H9 (cell line): ENCODE measurements at regions not wholly inside any gene's neighbourhood (a gene's known extent, or its start where the extent isn't known, plus 50 kb on each side); places are given as distances from the start of the nearest gene placed in this dataset.

Experiments used
- DNase-seq: peaks from one replicate; pipeline ENCODE4 v3.0.0-alpha.2; 2017
- H2AFZ ChIP-seq: one replicate; pipeline ENCODE4 v1.6.1; 2013; ENCODE audit warnings: mild to moderate bottlenecking, low read length, control low read depth, moderate library complexity
- H2AK5ac ChIP-seq: 2 replicates; pipeline ENCODE4 v1.6.1; 2013; ENCODE audit warnings: low read length, control low read depth, mixed read lengths; ENCODE audit not compliant: insufficient read length
- H2BK120ac ChIP-seq: one replicate; pipeline ENCODE4 v1.6.1; 2013; ENCODE audit warnings: low read depth, mild to moderate bottlenecking, low read length, control low read depth, inconsistent platforms; ENCODE audit not compliant: poor library complexity, severe bottlenecking
- H2BK12ac ChIP-seq: 2 replicates; pipeline ENCODE4 v1.6.1; 2013; ENCODE audit warnings: low read length, control low read depth, mixed read lengths, low read depth; ENCODE audit not compliant: insufficient read length
- H2BK15ac ChIP-seq: 2 replicates; pipeline ENCODE4 v1.6.1; 2013; ENCODE audit warnings: low read depth, low read length, control low read depth
- H2BK20ac ChIP-seq: one replicate; pipeline ENCODE4 v1.6.1; 2013; ENCODE audit warnings: low read depth, mild to moderate bottlenecking, low read length, control low read depth, inconsistent platforms; ENCODE audit not compliant: poor library complexity, severe bottlenecking
- H2BK5ac ChIP-seq: 2 replicates; pipeline ENCODE4 v1.6.1; 2013; ENCODE audit warnings: low read length, control low read depth, mixed read lengths; ENCODE audit not compliant: insufficient read length
- H3K14ac ChIP-seq: 2 replicates; pipeline ENCODE4 v1.6.1; 2013; ENCODE audit warnings: low read length, control low read depth; ENCODE audit not compliant: insufficient read depth
- H3K18ac ChIP-seq: 2 replicates; pipeline ENCODE4 v1.6.1; 2013; ENCODE audit warnings: low read depth, mild to moderate bottlenecking, mixed read lengths, low read length, control low read depth; ENCODE audit not compliant: insufficient read length
- H3K23ac ChIP-seq: 2 replicates; pipeline ENCODE4 v1.6.1; 2013; ENCODE audit warnings: low read length, control low read depth, mixed read lengths, low read depth; ENCODE audit not compliant: insufficient read length
- H3K23me2 ChIP-seq: 2 replicates; pipeline ENCODE4 v1.6.1; 2013; ENCODE audit warnings: low read depth, mild to moderate bottlenecking, mixed read lengths, low read length, control low read depth; ENCODE audit not compliant: insufficient read length, poor library complexity, severe bottlenecking
- H3K27ac ChIP-seq: 2 replicates; pipeline ENCODE4 v1.5.1; 2013; ENCODE audit warnings: low read length, control low read depth, mixed read lengths, low read depth; ENCODE audit not compliant: insufficient read length
- H3K27me3 ChIP-seq: 2 replicates; pipeline ENCODE4 v1.6.1; 2013; ENCODE audit warnings: low read length, control low read depth, inconsistent platforms; ENCODE audit not compliant: insufficient read depth
- H3K4ac ChIP-seq: 2 replicates; pipeline ENCODE4 v1.6.1; 2013; ENCODE audit warnings: low read depth, mild to moderate bottlenecking, control low read depth, inconsistent platforms, low read length, moderate library complexity
- H3K4me1 ChIP-seq: 2 replicates; pipeline ENCODE4 v1.6.1; 2013; ENCODE audit warnings: low read length, control low read depth, inconsistent platforms; ENCODE audit not compliant: insufficient read depth
- H3K4me2 ChIP-seq: 2 replicates; pipeline ENCODE4 v1.6.1; 2013; ENCODE audit warnings: low read length, control low read depth, mixed read lengths; ENCODE audit not compliant: insufficient read length, insufficient read depth
- H3K56ac ChIP-seq: 2 replicates; pipeline ENCODE4 v1.6.1; 2013; ENCODE audit warnings: low read depth, mild to moderate bottlenecking, mixed read lengths, low read length, control low read depth; ENCODE audit not compliant: insufficient read length
- H3K79me1 ChIP-seq: 2 replicates; pipeline ENCODE4 v1.6.1; 2013; ENCODE audit warnings: low read depth, mild to moderate bottlenecking, moderate library complexity, low read length, control low read depth, inconsistent platforms; ENCODE audit not compliant: insufficient read depth, poor library complexity, severe bottlenecking
- H3K79me2 ChIP-seq: 2 replicates; pipeline ENCODE4 v1.6.1; 2013; ENCODE audit warnings: low read length, control low read depth, inconsistent platforms; ENCODE audit not compliant: insufficient read depth
- H3K9ac ChIP-seq: 2 replicates; pipeline ENCODE4 v1.6.1; 2013; ENCODE audit warnings: low read length, control low read depth, mixed read lengths; ENCODE audit not compliant: insufficient read length; ENCODE audit errors: extremely low read depth
- H3K9me3 ChIP-seq: one replicate; pipeline ENCODE4 v1.6.1; 2013; ENCODE audit warnings: low read depth, low read length, inconsistent platforms; ENCODE audit not compliant: control insufficient read depth
- H3T11ph ChIP-seq: one replicate; pipeline ENCODE4 v1.6.1; 2013; ENCODE audit warnings: mild to moderate bottlenecking, low read length, control low read depth, inconsistent platforms
- H4K20me1 ChIP-seq: one replicate; pipeline ENCODE4 v1.6.1; 2013; ENCODE audit not compliant: control insufficient read depth, insufficient read length, insufficient read depth
- H4K5ac ChIP-seq: 2 replicates; pipeline ENCODE4 v1.6.1; 2013; ENCODE audit warnings: low read depth, mild to moderate bottlenecking, mixed read lengths, low read length, control low read depth; ENCODE audit not compliant: insufficient read length
- H4K8ac ChIP-seq: replicated peaks from 2 replicates; pipeline ENCODE4 v1.6.1; 2013; ENCODE audit warnings: low read length, control low read depth, mixed read lengths, low read depth; ENCODE audit not compliant: insufficient read length
- H4K91ac ChIP-seq: 2 replicates; pipeline ENCODE4 v1.6.1; 2013; ENCODE audit warnings: low read depth, mild to moderate bottlenecking, moderate library complexity, mixed read lengths, low read length, control low read depth; ENCODE audit not compliant: insufficient read length
- H3K27ac Mint-ChIP-seq, 3 experiments: 2 replicates in 2 of 3; 3 replicates in 1 of 3; pipeline ENCODE4 v1.8.0; 2020 to 2021; ENCODE audit warnings: mixed read lengths in 3 of 3, mild to moderate bottlenecking in 1 of 3, moderate library complexity in 1 of 3
- H3K27me3 Mint-ChIP-seq: 2 replicates; pipeline ENCODE4 v1.8.0; 2021; ENCODE audit warnings: low read depth, mild to moderate bottlenecking, moderate library complexity, mixed read lengths
- H3K36me3 Mint-ChIP-seq, 3 experiments: 2 replicates in 2 of 3; 3 replicates in 1 of 3; pipeline ENCODE4 v1.8.0; 2020 to 2021; ENCODE audit warnings: low read depth in 3 of 3, mixed read lengths in 3 of 3; ENCODE audit not compliant: insufficient read depth in 1 of 3
- H3K4me1 Mint-ChIP-seq, 2 experiments: 2 replicates each; pipeline ENCODE4 v1.8.0; 2020; ENCODE audit warnings: mixed read lengths in 2 of 2
- H3K4me3 Mint-ChIP-seq, 2 experiments: 2 replicates in 1 of 2; 3 replicates in 1 of 2; pipeline ENCODE4 v1.8.0; 2020 to 2021; ENCODE audit warnings: mild to moderate bottlenecking in 2 of 2, mixed read lengths in 2 of 2, moderate library complexity in 1 of 2
- H3K9me3 Mint-ChIP-seq, 2 experiments: 2 replicates in 1 of 2; 3 replicates in 1 of 2; pipeline ENCODE4 v1.8.0; 2020; ENCODE audit warnings: mild to moderate bottlenecking in 2 of 2, mixed read lengths in 2 of 2, moderate library complexity in 1 of 2
- WGBS: extraction: QIAGEN DNeasy Blood & Tissue Kit; methylation state at CpG from one replicate; pipeline ENCODE4 v1.1.7; 2013; ENCODE audit warnings: missing lambda C conversion rate, low lambda C conversion rate, mixed read lengths; ENCODE audit not compliant: insufficient read length; ENCODE audit errors: extremely low coverage; 5-methylcytosine and 5-hydroxymethylcytosine counted together
- TF ChIP-seq, protein P1 (sequence below): fragments of 200-600 bp; sonication (generic); conservative IDR thresholded peaks from 3 replicates; pipeline ENCODE4 v1.8.0; 2021; ENCODE audit warnings: antibody characterized with exemption, mild to moderate bottlenecking

GRCh38 chr2:75340560-75340959, 141.2 kb upstream of the TACR1 start:
- no peaks in the 10 kb centered on the region for H4K20me1 ChIP-seq
- DNase-seq: no peak

More at GRCh38 chr2:75340560-75340959, 141.2 kb upstream of the TACR1 start:
- Histone ChIP-seq H3K4ac (no peak overlapping the region), H3K27ac (no peak overlapping the region), H3K79me1 (no peaks in the 10 kb centered on the region), H3T11ph (no peak overlapping the region), H2BK5ac (no peak overlapping the region), H2BK120ac (no peak overlapping the region), H3K9me3 (no peaks in the 10 kb centered on the region), H3K23ac (no peak overlapping the region), H2BK20ac (no peak overlapping the region), H4K8ac (no peak overlapping the region), H3K56ac (no peak overlapping the region), H2AK5ac (no peak overlapping the region), H2AFZ (no peak overlapping the region), H3K27me3 (no peaks in the 10 kb centered on the region), H3K4me1 (peaks cover 5% of the 10 kb centered on the region; the same call in 1 of the 2 replicates), H4K91ac (no peak overlapping the region), H2BK12ac (no peak overlapping the region), H3K23me2 (no peaks in the 10 kb centered on the region), H3K79me2 (no peaks in the 10 kb centered on the region), H3K4me2 (no peak overlapping the region), H3K9ac (no peak overlapping the region), H2BK15ac (no peak overlapping the region), H3K14ac (no peak overlapping the region), H3K18ac (no peak overlapping the region), H4K5ac (no peak overlapping the region)
- peaks cover 28 to 33% of the 10 kb centered on the region in 2 experiments for H3K4me1 Mint-ChIP-seq
- no CpG with 5 or more reads among the region's 3 CpGs for WGBS
- no peaks in the 10 kb centered on the region for H3K27me3 Mint-ChIP-seq
- no peak overlapping the region for H3K4me3 Mint-ChIP-seq
- no peaks in the 10 kb centered on the region for H3K9me3 Mint-ChIP-seq
- H3K36me3 Mint-ChIP-seq: no peaks in the 10 kb centered on the region
- TF ChIP-seq, protein P1, sequence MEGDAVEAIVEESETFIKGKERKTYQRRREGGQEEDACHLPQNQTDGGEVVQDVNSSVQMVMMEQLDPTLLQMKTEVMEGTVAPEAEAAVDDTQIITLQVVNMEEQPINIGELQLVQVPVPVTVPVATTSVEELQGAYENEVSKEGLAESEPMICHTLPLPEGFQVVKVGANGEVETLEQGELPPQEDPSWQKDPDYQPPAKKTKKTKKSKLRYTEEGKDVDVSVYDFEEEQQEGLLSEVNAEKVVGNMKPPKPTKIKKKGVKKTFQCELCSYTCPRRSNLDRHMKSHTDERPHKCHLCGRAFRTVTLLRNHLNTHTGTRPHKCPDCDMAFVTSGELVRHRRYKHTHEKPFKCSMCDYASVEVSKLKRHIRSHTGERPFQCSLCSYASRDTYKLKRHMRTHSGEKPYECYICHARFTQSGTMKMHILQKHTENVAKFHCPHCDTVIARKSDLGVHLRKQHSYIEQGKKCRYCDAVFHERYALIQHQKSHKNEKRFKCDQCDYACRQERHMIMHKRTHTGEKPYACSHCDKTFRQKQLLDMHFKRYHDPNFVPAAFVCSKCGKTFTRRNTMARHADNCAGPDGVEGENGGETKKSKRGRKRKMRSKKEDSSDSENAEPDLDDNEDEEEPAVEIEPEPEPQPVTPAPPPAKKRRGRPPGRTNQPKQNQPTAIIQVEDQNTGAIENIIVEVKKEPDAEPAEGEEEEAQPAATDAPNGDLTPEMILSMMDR: no peak
- H3K27ac Mint-ChIP-seq: no peak overlapping the region
